ENCODE measurements at regions not wholly inside any gene's neighbourhood (a gene's known extent, or its start where the extent isn't known, plus 50 kb on each side); places are given as distances from the start of the nearest gene placed in this dataset.

- TF ChIP-seq HNF4G (IDR thresholded peaks at IDR 0.05) = no peak
- no peak for TF ChIP-seq CTCF (IDR thresholded peaks at IDR 0.05; ENCODE audit: low read depth, low read length, missing input control)
- TF ChIP-seq FOXA2 (IDR thresholded peaks at IDR 0.05) = no peak
- TF ChIP-seq RAD21 (IDR thresholded peaks at IDR 0.05) = no peak
Observed at GRCh38 chr21:30102871-30103270, 63.7 kb downstream of the CLDN17 start.
